HFFc6 (cell line): ENCODE measurements at regions not wholly inside any gene's neighbourhood (a gene's known extent, or its start where the extent isn't known, plus 50 kb on each side); places are given as distances from the start of the nearest gene placed in this dataset.

Experiments used
- DNase-seq: peaks from one replicate; pipeline ENCODE4 v3.0.0-alpha.2; 2018
- H3K27ac Mint-ChIP-seq: 2 replicates; pipeline ENCODE4 v1.8.0; 2020; ENCODE audit warnings: mild to moderate bottlenecking, mixed read lengths
- H3K27me3 Mint-ChIP-seq: 2 replicates; pipeline ENCODE4 v1.8.0; 2021; ENCODE audit warnings: mild to moderate bottlenecking, moderate library complexity, mixed read lengths; ENCODE audit not compliant: insufficient read depth
- H3K36me3 Mint-ChIP-seq: 2 replicates; pipeline ENCODE4 v1.8.0; 2021; ENCODE audit warnings: low read depth, mixed read lengths
- H3K4me1 Mint-ChIP-seq: 2 replicates; pipeline ENCODE4 v1.8.0; 2020; ENCODE audit warnings: low read depth, mixed read lengths
- H3K4me3 Mint-ChIP-seq: 2 replicates; pipeline ENCODE4 v1.8.0; 2020; ENCODE audit warnings: mild to moderate bottlenecking, moderate library complexity, mixed read lengths
- H3K9me3 Mint-ChIP-seq: 2 replicates; pipeline ENCODE4 v1.8.0; 2020; ENCODE audit warnings: mild to moderate bottlenecking, mixed read lengths
- TF ChIP-seq, protein P1 (sequence below): fragments of 200-600 bp; sonication (generic); IDR thresholded peaks from 2 replicates; pipeline ENCODE4 v1.5.0; 2021; ENCODE audit warnings: antibody characterized with exemption, mild to moderate bottlenecking

DNA sequence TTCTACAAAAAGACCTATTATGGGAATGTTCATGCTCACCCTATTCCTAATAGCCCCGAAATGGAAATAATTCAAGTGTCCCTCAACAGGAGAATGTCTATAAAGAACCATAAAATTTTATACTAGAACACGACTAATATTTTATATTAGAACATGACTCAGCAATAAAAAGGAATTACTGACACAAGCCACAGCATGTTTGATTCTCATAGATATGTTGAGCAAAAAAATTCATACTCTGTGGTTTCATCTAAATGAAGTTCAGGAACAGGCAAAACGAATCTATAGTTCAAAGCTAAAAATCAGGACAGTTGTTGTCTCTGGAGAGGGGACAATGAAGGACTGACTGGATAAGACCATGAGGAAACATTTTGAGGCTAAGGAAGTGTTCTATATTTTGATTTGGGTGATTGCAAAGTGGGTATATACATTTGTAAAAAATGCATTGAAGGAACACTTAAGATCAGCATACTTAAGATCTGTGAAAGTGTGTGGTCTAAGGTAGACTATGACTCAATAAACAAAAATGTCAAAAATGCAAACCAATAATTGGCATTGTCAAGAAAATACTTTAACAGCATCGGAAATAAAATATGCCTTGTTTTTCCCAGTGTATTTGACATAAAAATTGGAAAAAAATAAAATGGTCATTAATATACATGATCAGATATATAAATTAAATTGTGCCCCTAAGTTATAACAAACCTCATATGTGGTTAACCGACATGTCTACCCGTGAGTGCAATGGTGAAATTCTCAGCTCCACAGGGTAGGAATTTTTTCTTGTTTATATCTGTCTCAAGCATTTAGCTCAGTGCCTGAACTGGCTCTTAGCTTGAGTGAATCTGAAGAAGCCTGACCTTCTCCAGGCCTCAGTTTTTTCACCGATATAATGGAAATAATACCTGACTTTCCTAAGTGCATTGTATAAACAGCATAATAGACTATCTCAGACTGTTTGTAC, 124.9 kb upstream of the CTTNBP2 start:
- TF ChIP-seq, protein P1, sequence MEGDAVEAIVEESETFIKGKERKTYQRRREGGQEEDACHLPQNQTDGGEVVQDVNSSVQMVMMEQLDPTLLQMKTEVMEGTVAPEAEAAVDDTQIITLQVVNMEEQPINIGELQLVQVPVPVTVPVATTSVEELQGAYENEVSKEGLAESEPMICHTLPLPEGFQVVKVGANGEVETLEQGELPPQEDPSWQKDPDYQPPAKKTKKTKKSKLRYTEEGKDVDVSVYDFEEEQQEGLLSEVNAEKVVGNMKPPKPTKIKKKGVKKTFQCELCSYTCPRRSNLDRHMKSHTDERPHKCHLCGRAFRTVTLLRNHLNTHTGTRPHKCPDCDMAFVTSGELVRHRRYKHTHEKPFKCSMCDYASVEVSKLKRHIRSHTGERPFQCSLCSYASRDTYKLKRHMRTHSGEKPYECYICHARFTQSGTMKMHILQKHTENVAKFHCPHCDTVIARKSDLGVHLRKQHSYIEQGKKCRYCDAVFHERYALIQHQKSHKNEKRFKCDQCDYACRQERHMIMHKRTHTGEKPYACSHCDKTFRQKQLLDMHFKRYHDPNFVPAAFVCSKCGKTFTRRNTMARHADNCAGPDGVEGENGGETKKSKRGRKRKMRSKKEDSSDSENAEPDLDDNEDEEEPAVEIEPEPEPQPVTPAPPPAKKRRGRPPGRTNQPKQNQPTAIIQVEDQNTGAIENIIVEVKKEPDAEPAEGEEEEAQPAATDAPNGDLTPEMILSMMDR, result no peak
- no peak overlapping the region for H3K27ac Mint-ChIP-seq

DNA sequence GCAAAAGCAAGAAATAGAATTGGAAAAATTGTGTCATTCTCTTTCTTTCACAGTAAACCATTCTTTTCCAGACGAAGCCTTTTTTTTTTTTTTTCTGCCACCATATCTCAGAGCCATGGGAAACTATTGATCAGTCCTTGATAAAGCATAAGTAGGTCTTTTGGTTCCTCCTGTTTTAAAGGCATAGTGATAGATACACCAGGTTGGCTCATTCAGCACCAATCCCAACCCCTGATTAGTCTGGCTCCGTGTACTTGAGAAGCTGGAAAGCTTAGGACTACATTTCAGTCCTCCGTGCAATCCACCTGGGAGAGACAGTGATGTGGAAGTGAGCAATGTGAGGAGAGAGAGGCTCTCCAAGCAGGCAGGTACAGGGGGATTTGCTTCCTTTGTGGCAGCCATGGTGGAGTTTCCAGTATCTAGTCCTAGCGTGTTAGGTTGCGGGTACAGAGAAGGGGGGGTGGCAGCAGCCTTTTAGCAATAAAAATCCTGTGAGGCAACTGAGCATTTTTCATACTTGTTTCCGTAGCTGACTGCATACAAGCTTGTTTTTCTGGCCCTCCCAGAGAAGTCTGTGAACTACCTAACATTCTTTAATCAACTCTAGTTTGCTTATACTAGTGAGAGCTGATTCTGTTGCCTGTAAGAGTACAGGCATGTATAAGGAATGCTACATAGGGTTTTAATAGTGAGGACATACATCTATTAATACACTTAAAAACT, 127.4 kb upstream of the CTTNBP2 start:
- Mint-ChIP-seq H3K36me3 (no peaks in the 10 kb centered on the region), H3K27me3 (no peaks in the 10 kb centered on the region), H3K9me3 (peaks cover 40% of the 10 kb centered on the region), H3K27ac (no peak overlapping the region), H3K4me3 (no peak overlapping the region), H3K4me1 (no peaks in the 10 kb centered on the region)
- TF ChIP-seq, protein P1, result no peak
- no peak for DNase-seq

More for the DNA sequence above, 124.9 kb upstream of the CTTNBP2 start:
- Mint-ChIP-seq H3K9me3 (peaks cover 38% of the 10 kb centered on the region), H3K4me3 (no peak overlapping the region), H3K27me3 (no peaks in the 10 kb centered on the region), H3K36me3 (no peaks in the 10 kb centered on the region; the same call in 1 of the 2 replicates), H3K4me1 (no peaks in the 10 kb centered on the region)
- no peak for DNase-seq

DNA sequence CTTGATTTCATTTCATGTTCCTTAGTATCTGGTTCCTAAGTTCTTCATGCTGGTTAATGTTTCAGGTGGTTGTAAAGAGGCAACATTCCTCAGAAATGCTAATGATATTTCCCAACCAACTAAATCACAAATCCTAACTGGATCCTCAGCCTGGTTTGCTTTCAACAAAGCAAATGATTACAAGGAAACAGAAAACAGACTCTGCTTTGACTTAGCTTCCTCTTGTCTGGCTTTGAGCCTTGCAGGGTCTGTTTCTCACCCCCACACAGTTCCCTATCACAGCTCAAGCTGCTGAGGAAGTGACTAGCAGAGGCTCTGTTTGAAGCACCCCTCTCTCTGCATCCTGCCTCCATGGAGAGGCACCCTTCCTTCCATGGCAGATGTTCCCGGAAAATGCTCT, 130.2 kb upstream of the CTTNBP2 start:
- H3K4me3 Mint-ChIP-seq, result no peak overlapping the region
- H3K27me3 Mint-ChIP-seq, result no peaks in the 10 kb centered on the region
- TF ChIP-seq, protein P1, result no peak
- no peaks in the 10 kb centered on the region for H3K4me1 Mint-ChIP-seq
- no peak overlapping the region for H3K27ac Mint-ChIP-seq
- H3K9me3 Mint-ChIP-seq, result peaks cover 45% of the 10 kb centered on the region
- DNase-seq, result no peak
- H3K36me3 Mint-ChIP-seq, result no peaks in the 10 kb centered on the region

DNA sequence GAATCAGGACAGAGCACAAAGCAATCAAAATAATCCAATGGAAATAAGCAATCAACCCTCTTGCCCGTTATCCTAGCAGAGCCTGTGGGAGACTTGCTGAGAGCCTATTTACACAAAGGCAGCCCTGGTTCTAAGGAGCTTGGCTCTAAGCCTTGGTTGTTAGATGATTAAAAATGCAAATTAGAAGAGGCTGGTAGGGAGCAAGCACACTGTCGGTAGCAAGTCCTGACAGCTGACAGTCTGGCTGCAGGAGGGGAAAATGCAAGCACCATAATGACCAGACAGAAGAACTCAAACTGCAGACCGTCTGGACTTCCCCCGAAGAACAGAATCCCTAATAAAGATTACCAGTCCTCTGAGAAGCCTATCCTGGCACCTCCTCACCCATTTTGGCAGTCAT, 131.8 kb upstream of the CTTNBP2 start:
- H3K27me3 Mint-ChIP-seq, result peaks cover 2% of the 10 kb centered on the region; the same call in 1 of the 2 replicates
- H3K36me3 Mint-ChIP-seq, result no peaks in the 10 kb centered on the region
- H3K9me3 Mint-ChIP-seq, result peaks cover 43% of the 10 kb centered on the region
- H3K4me3 Mint-ChIP-seq, result no peak overlapping the region
- no peak for DNase-seq
- no peaks in the 10 kb centered on the region for H3K4me1 Mint-ChIP-seq
- TF ChIP-seq, protein P1, result no peak
- H3K27ac Mint-ChIP-seq, result no peak overlapping the region

DNA sequence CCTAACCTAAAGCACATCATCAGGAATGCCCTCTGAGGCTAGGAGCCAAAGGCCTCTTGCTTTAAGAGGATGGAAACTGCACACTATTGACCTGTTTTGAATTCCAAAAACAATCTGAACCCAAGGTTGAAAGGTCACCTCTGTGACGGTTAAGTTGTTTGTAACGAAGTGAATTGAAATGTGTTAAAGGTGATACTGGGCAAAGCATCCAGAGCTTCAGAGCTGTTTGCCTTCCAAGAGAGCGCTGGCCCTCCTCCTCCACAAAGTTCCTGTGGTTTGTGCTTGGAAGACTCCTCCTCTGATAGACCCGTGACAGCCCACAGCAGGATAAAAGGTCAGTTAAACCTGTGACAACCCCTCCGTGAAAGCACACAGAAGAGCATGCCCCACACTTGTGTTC, 133.7 kb upstream of the CTTNBP2 start:
- Mint-ChIP-seq H3K27me3 (peaks cover 2% of the 10 kb centered on the region; the same call in 1 of the 2 replicates), H3K27ac (no peak overlapping the region), H3K4me1 (no peaks in the 10 kb centered on the region), H3K9me3 (peaks cover 53% of the 10 kb centered on the region), H3K4me3 (no peak overlapping the region), H3K36me3 (no peaks in the 10 kb centered on the region)
- no peak for DNase-seq
- TF ChIP-seq, protein P1, result no peak
